CD4-positive, alpha-beta T cell treated with Interleukin-15 for 4 hours (primary cell): ENCODE measurements at regions not wholly inside any gene's neighbourhood (a gene's known extent, or its start where the extent isn't known, plus 50 kb on each side); places are given as distances from the start of the nearest gene placed in this dataset.
"Not testable (repeated sequence)": the region's sequence is repeated elsewhere in the genome, so short reads cannot be mapped to it uniquely, and the experiment has no call there.

Experiments
- DNase-seq: peaks from one replicate; pipeline ENCODE4 v3.0.0-alpha.2; 2020; ENCODE audit warnings: low spot score

DNA sequence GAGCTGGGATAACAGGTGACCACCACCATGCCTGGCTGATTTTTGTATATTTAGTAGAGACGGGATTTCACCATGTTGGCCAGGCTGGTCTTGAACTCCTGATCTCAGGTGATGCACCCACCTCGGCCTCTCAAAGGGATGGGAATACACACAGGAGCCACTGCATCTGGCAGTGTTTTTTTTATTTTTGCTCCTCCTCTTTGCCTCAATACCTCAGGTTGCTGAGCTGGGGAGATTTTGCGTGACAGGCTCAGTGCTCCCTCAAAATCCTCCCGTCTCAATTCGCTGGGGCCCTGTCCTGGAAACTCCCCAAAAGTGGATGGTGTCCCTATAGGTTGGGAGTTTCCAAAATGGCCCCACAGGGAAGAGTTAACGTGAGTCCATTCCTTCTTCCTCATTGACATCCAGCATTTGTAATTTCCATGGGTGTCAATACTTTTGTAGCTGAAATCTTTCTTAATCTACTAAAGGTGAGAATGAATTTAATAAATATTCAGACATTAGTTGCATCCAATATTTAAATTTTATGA lies 71.8 kb downstream of the GGTLC2 start:
- DNase-seq: no peak

DNA sequence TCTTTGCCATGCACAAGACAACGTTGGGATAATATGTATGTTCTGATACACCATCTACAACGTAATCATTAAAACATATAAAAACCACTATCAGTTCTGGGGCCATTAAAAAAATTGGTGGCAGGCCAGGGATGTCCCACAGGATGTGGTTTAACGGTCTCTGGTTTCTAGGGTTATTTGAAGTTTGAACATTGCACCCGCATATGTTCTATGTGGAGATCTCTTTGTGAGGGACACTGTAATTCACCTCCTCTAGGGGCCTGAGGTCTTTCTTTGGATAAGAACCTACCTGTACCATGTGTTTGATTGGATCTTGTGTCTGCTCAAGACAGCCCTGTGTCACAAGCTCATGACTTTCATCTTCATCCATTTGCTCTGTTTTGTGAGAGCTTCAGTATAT lies 73.2 kb downstream of the GGTLC2 start:
- DNase-seq: no peak

DNA sequence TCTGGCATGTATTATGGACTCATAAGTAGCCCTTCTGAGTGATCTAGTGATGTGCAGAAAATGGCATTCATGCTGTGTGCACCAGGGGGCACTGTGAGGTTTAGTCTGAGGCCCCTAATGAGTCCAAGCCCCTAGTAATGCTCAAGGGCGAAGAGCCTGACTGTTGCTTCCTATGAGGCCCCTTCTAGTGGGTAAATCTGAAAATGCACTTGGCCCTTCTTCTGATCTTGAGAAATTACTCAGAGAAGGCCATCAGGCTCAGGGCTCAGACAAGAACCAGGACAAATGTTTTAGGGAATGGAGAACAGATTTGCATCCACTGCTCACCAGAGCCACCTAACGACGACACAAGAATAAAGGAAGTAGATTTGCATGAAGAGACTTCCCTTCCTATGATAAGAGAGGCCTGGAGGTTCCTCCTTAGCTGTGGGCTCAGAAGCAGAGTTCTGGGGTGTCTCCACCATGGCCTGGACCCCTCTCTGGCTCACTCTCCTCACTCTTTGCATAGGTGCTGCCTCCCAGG lies 75.8 kb downstream of the GGTLC2 start:
- DNase-seq: peak; percentile 58

DNA sequence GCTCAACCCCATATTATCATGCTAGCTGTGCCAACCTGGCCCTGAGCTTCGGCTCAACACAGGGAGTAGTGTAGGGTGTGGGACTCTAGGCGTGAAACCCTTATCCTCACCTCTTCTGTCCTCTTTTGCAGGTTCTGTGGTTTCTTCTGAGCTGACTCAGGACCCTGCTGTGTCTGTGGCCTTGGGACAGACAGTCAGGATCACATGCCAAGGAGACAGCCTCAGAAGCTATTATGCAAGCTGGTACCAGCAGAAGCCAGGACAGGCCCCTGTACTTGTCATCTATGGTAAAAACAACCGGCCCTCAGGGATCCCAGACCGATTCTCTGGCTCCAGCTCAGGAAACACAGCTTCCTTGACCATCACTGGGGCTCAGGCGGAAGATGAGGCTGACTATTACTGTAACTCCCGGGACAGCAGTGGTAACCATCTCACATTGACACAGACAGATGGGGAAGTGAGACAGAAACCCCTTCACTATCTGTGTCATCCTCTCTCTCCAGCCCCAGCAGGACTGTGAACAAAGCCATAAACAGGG lies 76.4 kb downstream of the GGTLC2 start:
- DNase-seq: peak; percentile 18

DNA sequence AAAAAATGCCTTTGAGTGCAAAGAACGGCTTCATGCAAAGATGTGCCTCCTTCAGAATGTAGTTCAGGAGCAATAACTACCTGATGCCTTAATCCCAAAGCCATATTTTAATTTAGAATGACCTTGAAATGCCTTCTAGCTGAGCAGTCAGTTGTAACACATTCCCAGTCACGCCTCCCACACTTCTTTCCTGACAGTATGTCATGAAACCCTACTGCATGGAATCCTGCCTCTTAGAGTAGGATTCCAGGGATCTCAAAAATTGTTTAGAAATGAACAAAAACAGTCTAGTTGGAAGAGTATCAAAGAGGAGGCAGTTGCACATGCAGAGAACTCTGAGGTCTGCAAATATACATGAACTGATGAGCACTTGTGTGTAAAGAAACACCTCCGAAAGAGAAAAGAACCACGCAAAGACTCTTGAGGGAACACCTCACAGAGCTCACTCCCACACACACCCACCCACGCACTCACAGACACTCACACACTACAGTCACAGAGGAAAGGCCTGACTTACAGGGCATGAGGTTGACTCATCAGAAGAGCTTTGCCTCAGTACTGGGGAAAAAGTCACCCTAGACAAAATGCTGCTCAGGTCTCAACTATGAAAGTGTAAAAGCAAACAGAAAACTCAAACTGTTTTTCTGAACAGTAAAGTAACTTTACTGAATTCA lies 77.4 kb downstream of the GGTLC2 start:
- peak; percentile 66 for DNase-seq

DNA sequence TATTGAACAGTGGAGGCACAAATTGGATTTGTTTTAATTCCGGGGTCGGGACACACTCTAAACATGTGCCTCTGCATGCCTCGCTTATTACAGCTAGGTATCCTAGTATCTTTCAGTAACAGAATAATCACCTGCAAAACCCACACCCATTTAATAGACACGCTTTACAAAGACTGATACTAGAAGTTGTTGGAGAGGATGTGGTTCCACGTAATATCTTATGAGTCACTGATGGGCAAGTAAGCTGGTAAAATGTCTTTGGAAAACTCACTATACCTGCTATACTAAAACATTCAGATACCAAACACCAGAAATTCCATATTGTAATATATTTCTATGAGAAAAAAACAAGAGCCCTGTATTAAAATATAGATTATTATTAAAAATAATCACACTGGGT lies 84.0 kb downstream of the GGTLC2 start:
- DNase-seq: no peak

DNA sequence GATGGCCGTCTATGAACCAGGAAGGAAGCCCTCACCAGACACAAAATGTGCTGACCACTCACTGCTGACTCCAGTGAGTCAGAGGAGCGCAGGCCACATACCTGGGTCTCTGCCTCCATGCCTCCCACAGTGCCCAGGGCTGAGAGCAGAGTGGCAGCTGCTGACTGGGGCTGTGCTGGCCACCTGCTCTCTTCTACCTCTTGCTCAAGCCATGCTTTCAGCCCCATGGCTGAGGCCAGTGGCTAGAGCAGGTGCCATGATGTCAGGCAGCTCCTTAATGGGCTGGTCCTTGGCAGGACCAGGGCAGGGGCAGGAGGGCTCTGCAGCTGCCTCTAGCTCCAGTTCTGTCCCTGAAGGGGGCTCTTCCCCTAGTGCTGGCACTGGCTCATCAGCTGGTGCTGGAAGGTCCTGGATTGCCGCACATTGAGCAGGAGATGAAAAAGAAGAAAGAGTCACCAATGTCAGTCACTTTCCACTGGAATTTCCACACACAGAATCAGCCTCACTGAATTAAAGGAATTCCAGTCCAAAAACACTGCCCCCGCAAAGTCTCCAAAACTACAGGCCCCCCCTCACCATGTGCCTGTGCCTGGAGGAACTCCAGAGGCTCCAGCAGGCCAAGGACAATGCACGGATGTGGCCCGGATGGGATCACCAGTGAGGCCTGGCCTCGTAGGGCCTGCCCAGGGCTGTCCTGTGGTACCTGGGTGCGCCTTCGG lies 86.4 kb downstream of the GGTLC2 start:
- DNase-seq: no peak

DNA sequence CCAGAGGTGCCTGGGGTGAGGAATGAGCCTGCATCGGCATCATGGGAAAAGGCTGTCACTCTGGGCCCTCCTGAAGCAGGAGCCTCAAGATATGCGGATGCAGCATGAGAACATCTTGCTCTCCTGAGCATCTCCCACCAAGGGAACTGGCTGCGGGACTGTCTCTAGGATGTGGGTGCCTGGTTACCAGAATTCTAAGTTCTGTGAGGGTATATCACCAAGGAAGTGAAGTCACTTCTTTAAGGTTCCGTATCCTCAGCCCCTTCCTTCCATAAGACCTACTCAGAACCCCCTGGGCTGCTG lies 86.9 kb downstream of the GGTLC2 start:
- no peak for DNase-seq

DNA sequence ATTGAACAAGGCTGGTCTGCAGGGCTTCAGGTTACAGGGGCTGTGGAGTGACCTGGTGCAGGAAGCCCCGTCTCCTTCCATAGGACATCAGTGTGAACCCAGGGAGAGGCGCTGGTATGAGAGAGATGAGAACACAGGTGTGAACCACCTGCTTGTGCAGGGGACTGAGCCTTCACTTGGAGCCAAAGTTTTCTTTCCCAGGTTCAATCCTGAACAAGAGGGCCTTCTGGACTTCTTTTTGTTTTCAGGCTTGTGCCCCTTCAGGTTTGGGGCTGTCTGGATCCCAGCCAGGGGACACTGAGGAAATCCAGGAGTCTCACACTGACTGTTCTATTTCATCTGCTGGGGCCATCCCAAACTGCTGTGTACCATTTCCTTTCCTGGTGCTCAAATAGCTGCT lies 88.6 kb downstream of the GGTLC2 start:
- not testable (repeated sequence) for DNase-seq

DNA sequence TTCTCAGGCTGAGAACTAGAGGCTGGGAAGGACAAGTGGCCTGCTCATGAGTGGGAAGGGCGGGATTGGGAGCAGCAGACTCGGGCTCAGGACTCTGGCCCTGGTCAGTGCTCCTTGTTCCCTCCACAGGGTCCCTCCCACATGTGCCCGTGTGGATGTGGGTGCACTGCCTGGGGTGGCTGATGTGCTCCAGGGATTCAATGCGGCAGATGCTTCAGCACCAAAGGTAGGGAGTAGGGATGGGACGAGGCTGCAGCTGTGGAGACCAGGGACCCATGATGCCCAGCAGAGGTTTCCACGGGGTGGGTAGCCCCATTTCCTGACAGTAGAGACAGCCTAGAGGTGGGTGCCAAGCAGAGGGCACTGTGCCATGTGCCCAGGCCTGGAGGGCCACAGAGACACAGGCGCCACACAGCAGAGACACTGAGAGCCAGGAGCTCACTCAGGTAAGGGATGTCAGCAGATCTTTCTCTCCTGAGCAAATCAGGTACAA lies 89.5 kb downstream of the GGTLC2 start:
- no peak for DNase-seq

DNA sequence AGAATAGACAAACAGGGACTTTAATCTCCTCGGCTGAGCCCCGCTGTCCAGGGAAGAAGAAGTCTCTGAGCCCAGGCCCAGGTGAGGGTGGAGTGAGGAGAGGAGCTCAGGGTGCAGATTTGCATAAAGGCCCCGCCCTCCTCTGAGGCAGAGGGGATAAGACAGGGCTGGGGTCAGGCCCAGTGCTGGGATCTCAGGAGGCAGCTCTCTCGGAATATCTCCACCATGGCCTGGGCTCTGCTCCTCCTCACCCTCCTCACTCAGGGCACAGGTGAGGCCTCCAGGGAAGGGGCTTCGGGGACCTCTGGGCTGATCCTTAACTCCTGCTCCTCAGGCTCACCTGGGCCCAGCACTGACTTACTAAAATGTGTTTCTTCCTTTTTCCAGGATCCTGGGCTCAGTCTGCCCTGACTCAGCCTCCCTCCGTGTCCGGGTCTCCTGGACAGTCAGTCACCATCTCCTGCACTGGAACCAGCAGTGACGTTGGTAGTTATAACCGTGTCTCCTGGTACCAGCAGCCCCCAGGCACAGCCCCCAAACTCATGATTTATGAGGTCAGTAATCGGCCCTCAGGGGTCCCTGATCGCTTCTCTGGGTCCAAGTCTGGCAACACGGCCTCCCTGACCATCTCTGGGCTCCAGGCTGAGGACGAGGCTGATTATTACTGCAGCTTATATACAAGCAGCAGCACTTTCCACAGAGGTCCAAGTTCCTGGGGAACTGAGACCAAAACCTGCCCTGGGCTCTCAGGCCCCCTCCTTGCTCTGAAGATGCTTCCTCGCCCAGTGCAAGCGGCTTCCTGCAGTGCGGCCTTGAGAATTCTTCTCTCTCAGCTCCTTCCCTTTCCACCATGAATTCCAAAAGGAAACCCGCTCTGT lies 90.2 kb downstream of the GGTLC2 start:
- DNase-seq: not testable (repeated sequence)

DNA sequence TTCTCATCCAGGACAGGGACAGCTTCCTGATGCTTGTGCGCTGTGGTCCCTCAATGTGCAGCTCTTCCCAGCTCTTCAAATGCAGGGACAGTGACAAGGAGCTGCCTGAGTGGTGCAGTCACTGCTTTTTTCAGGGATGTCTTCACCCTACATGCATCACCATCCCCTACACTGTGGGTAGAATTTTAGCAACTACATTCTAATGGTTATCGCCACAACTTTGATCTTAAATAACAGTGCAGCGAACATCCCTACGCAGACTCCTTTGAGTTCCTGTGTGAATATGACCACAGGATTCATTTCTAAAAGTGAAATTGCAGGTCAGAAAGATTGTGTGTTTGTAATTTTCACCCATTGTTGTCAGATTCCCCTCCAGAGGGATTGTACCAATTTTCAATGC lies 90.9 kb downstream of the GGTLC2 start:
- not testable (repeated sequence) for DNase-seq

DNA sequence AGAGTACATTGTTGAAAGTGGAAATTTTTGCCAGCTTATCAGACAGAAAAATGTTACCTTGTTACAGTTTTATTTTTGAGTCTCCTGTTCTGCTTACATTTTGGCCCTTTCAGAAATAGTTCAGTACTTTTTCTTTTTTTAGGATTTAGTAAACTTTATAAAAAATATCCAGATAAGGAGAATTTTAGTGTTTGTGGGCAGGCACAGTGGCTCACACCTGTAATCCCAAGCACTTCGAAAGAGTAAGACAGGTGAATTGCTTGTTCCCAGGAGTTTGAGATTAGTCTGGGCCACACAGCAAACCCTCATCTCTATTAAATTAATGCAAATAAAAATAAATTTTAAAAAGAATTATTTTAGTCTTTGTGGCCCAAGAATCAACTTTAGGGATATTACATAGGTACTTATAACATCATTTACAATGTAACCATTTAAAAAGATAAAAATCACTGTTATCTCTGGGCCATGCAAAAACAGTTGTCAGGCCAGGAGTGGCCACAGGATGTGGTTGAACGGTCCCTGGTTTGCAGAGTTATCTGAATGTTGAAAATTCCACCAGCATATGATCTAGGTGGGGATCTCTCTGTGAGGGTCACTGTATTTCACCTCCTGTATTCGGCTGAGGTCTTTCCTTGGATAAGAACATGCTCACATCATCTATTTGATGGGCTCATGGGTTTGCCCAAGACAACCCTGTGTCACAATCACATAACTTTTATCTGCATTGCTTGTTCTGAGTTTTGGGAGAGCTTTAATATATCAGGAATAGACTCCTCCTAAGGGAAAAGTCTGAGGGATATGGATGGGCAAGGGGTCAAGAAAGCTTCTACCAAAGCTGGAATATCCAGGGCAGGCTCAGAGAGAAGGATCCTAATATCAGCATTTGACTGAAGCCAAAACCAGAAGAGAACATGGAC lies 91.5 kb downstream of the GGTLC2 start:
- DNase-seq: no peak

DNA sequence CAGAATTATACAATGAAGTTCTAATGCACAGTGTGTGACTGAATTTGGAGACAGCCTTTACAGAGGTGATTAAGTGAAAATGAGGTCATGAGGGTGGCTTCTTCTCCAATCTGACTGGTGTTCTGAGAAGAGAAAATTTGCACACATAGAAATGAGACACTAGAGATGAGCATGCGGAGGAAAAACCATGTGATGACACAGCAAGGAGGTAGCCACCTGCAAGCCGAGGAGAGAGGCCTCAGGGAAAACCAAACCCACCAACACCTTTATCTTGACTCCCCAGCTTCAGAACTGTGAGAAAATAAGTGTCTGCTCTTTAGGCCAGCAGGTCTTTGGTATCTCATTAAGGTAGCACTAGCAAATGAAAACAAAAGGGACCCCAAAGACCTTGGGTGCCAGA lies 93.2 kb downstream of the GGTLC2 start:
- DNase-seq: peak; percentile 52

DNA sequence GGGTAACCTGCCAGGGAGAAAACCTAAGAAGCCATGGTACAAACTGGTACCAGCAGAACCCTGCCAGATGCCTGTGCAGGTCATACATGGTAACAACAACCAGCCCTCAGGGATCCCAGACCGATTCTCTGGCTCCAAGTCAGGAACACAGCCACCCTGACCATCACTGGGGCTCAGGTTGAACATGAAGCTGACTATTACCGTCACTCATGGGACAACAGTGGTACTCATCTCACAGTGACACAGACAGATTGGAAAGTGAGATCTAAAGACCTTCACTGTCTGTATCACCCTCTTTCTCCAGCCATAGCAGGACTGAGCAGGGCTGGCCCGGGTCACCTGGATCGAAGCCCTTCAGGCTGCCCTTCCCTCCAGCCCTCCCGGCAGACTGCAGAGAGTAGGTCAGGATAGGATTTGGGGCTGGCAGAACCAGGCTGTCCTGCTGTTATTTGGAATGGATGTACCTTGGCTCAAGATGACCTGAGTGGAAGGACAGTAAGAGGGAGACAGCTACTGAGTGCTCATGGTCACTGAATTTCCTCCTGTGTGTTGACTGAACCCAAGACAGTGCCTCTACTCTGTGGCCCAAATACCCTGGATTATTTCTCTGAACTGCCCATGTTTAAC lies 94.7 kb downstream of the GGTLC2 start:
- DNase-seq: no peak

DNA sequence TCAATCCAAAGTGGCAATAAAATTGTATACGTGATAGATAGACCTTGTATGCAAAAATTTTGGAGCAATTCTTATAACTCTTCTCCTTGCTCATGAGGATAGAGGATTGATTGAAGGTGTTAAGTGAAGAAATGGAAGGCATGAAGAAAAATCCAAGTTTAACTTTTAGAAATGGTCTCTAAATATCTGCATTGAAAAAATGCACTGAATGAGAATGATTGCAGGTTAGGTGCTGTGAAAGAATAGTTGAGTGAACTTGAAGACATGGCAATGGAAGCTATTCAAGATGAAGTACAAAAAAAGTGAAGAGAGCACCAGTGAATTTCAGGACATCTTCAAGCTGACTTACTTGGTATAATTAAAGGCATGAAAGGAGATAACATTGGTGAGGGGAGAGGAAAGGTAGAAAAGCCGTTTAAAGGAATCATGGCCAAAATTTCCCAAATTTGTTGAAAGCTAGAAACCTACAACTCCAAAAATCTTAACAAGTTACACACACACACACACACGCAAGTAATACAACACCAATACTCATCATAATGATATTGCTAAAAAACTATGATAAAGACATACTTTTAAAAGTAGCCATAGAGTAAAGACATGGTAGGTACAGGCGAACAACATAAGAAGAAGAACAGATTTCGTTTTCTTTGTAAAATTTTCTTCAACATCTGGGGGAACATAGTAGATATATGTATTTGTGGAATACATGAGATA lies 96.3 kb downstream of the GGTLC2 start:
- no peak for DNase-seq

DNA sequence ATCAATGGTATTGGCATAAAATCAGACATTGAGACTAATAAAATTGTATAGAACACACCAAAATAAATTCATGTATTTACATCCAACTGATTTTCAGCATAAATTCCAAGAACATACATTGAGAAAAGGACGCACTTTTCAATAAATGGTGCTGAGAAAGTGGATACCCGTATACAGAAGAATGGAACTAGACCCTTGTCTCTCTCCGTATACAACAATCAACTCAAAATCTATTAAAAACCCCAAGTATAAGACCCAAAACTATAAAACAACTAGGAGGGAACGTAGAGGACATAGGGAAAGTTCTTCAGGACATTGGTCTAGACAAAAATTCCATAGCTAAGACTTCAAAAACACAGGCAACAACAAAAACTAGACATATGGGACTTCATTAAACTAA lies 97.4 kb downstream of the GGTLC2 start:
- DNase-seq: no peak

DNA sequence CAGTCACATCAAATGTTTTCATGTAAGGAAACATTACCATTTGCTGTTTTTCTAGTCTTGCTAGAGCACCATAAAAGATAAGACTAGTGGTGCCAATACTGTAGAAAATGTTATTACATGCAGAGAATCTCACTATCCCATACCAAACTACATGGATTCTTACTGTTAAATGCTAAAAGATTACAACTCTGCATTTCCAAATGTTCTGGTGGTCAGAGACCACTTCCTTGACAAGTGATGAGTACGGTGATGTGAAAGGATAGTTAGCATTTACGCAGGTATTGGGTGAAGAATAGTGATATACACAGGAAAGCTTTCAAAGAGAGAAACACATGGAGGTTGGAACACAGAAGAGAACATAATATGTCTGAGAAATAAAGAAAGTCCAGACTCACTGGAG lies 98.2 kb downstream of the GGTLC2 start:
- no peak for DNase-seq

DNA sequence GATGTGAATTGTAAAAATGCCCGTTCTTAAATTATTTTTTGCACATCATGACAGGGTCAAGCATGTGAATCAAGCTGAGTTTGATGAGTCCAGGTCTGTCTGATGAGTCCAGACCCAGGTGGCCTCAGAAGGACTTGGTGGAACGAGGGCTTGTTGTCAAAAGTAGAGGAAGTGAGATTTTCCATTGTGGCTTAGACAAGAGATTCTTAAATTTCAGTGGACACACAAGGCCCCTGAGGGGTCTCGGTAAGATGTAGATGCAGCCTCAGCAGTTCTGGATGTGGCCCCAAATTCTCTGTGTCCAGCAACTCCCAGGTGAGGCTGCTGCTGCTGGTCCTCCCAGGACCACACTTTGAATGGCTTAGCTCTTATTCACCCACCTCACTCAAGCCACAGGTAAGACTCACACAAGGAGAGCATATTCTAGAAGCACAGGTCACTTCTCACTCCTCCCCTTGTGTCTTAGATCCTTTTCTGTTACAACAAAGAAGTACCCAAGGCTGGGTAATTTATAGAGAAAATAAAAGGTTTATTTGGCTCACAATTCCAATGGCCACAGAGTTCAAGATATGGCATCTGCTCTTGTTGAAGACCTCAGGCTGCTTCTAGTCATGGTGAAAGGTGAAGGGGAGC lies 98.8 kb downstream of the GGTLC2 start:
- no peak for DNase-seq
